Endothelial cell of umbilical vein (primary cell): ENCODE measurements at regions not wholly inside any gene's neighbourhood (a gene's known extent, or its start where the extent isn't known, plus 50 kb on each side); places are given as distances from the start of the nearest gene placed in this dataset.

Experiments used
- BruUV-seq: library from RNA; stranded (reverse); fragments of 400-500 nt; replicated peaks from 2 replicates; lab custom pipeline; 2021; lab: Mats Ljungman, UMichigan
- CTCF ChIA-PET: fragments of 300-600, 350-600 bp; sonication (Branson Sonifier 250); formaldehyde crosslinking; loops from one replicate; lab custom pipeline; 2021; ENCODE audit warnings: antibody characterized with exemption, inconsistent platforms; lab: Charles Lee
- POLR2A ChIA-PET: fragments of 300-600, 350-600 bp; sonication (Branson Sonifier 250); formaldehyde crosslinking; loops from one replicate; lab custom pipeline; 2021; ENCODE audit warnings: antibody characterized with exemption, inconsistent platforms; lab: Charles Lee
- DNase-seq: peaks from one replicate; pipeline ENCODE4 v3.0.0-alpha.2; 2011; ENCODE audit warnings: low read depth, low spot score
- FAIRE-seq: peaks from 2 replicates; lab custom pipeline; 2011; peaks lifted over from hg19 to GRCh38; lab: Jason Lieb, UNC
- H2AFZ ChIP-seq: 2 replicates; pipeline ENCODE4 v1.6.0; 2012; ENCODE audit warnings: low read depth, low read length, control low read depth, inconsistent platforms
- H3K27ac ChIP-seq: 2 replicates; pipeline ENCODE4 v1.5.1; 2011; ENCODE audit warnings: low read depth, mild to moderate bottlenecking, control low read depth, low read length, moderate library complexity; ENCODE audit not compliant: insufficient read depth
- H3K27me3 ChIP-seq, 2 experiments: 2 replicates each; pipeline versions ENCODE4 v1.6.0 to v1.6.1; 2011; ENCODE audit warnings: low read length in 2 of 2, mixed read lengths in 1 of 2; ENCODE audit not compliant: control insufficient read depth in 2 of 2, insufficient read depth in 2 of 2
- H3K36me3 ChIP-seq, 2 experiments: 2 replicates in 1 of 2; 3 replicates in 1 of 2; pipeline ENCODE4 v1.5.1; 2011; ENCODE audit warnings: low read length in 2 of 2, mild to moderate bottlenecking in 1 of 2, moderate library complexity in 1 of 2; ENCODE audit not compliant: control insufficient read depth in 2 of 2, insufficient read depth in 2 of 2; ENCODE audit errors: extremely low read depth in 1 of 2
- H3K4me1 ChIP-seq: 3 replicates; pipeline ENCODE4 v1.5.1; 2011; ENCODE audit warnings: mild to moderate bottlenecking, low read length; ENCODE audit not compliant: control insufficient read depth, insufficient read depth; ENCODE audit errors: extremely low read depth
- H3K4me2 ChIP-seq: 2 replicates; pipeline ENCODE4 v1.6.1; 2011; ENCODE audit warnings: low read length, control low read depth, mixed read lengths; ENCODE audit not compliant: insufficient read depth
- H3K4me3 ChIP-seq, 3 experiments: fragments of 200-600 bp in 1 of 3; sonication (generic), shearing (Covaris generic) in 1 of 3; replicated peaks in 1 of 3; 2 replicates each; pipeline ENCODE4 v1.5.1; 2011 to 2016; ENCODE audit warnings: control low read depth in 3 of 3, low read length in 3 of 3, mild to moderate bottlenecking in 2 of 3, inconsistent platforms in 1 of 3, low read depth in 1 of 3, moderate library complexity in 1 of 3; ENCODE audit not compliant: insufficient read depth in 1 of 3
- H3K79me2 ChIP-seq: 2 replicates; pipeline ENCODE4 v1.6.0; 2012; ENCODE audit warnings: low read length, inconsistent platforms; ENCODE audit not compliant: control insufficient read depth, insufficient read depth
- H3K9ac ChIP-seq: replicated peaks from 2 replicates; pipeline ENCODE3; 2011; ENCODE audit warnings: low read length, control low read depth; ENCODE audit not compliant: insufficient read depth; ENCODE audit errors: extremely low read depth
- H3K9me1 ChIP-seq: replicated peaks from 3 replicates; pipeline ENCODE4 v1.6.0; 2011; ENCODE audit warnings: mild to moderate bottlenecking, low read length; ENCODE audit not compliant: control insufficient read depth, insufficient read depth; ENCODE audit errors: extremely low read depth
- H3K9me3 ChIP-seq: replicated peaks from 2 replicates; pipeline ENCODE4 v1.5.1; 2012; ENCODE audit warnings: low read length, inconsistent platforms; ENCODE audit not compliant: control insufficient read depth, insufficient read depth
- H4K20me1 ChIP-seq: replicated peaks from 2 replicates; pipeline ENCODE3; 2011; ENCODE audit warnings: mild to moderate bottlenecking, low read length; ENCODE audit not compliant: control insufficient read depth, insufficient read depth; ENCODE audit errors: extremely low read depth
- EZH2 ChIP-seq: IDR thresholded peaks from 2 replicates; pipeline ENCODE4 v1.6.1; 2012; ENCODE audit warnings: borderline replicate concordance, low read depth, mild to moderate bottlenecking, moderate library complexity, low read length, inconsistent platforms; ENCODE audit not compliant: severe bottlenecking
- FOS ChIP-seq: IDR thresholded peaks from 2 replicates; pipeline ENCODE4 v1.6.1; 2011; ENCODE audit warnings: mild to moderate bottlenecking, low read length, moderate library complexity, borderline replicate concordance; ENCODE audit not compliant: insufficient read depth
- GATA2 ChIP-seq: IDR thresholded peaks from 2 replicates; pipeline ENCODE4 v1.7.0; 2011; ENCODE audit warnings: low read depth, mild to moderate bottlenecking, moderate library complexity, mixed read lengths, low read length; ENCODE audit not compliant: insufficient read length, insufficient read depth
- JUN ChIP-seq: IDR thresholded peaks from 2 replicates; pipeline ENCODE4 v1.6.1; 2011; ENCODE audit warnings: borderline replicate concordance, low read depth; ENCODE audit not compliant: insufficient read length, insufficient read depth
- MYC ChIP-seq: IDR thresholded peaks from one replicate; pipeline ENCODE4 v1.6.1; 2011; ENCODE audit warnings: mild to moderate bottlenecking, low read depth, low read length
- POLR2A ChIP-seq: IDR thresholded peaks from 2 replicates; pipeline ENCODE4 v1.6.1; 2012; ENCODE audit warnings: low read depth, mild to moderate bottlenecking, control low read depth, low read length
- POLR2AphosphoS5 ChIP-seq: IDR thresholded peaks from 2 replicates; pipeline ENCODE4 v1.6.1; 2012; ENCODE audit warnings: low read depth, mild to moderate bottlenecking, control low read depth, low read length, moderate library complexity; ENCODE audit not compliant: insufficient read depth
- dilution Hi-C: fragments of 300-500 bp; cut with MboI; formaldehyde crosslinking; loops from one replicate; pipeline ENCODE4 v1.15.0; 2019; ENCODE audit warnings: low sequenced_read_pairs; ENCODE audit not compliant: extremely low pct_ligation_motif_present
- intact Hi-C: fragments of 100-400 bp; cut with micrococcal nuclease; formaldehyde crosslinking; loops from one replicate; pipeline ENCODE4 v1.10.0; 2022
- TF ChIP-seq, protein P1 (sequence below): IDR thresholded peaks from 2 replicates; pipeline ENCODE4 v1.6.1; 2011; ENCODE audit not compliant: insufficient read depth, insufficient read length
- TF ChIP-seq, protein P2 (sequence below), 2 donors: IDR thresholded peaks; 1 replicate in 1 of 2; 2 replicates in 1 of 2; pipeline ENCODE4 v1.5.1; 2011; ENCODE audit warnings: low read length in 2 of 2, mild to moderate bottlenecking in 2 of 2, moderate library complexity in 2 of 2, control low read depth in 1 of 2, inconsistent platforms in 1 of 2, low read depth in 1 of 2; ENCODE audit not compliant: insufficient read depth in 1 of 2; ENCODE audit errors: extremely low read depth in 1 of 2

DNA sequence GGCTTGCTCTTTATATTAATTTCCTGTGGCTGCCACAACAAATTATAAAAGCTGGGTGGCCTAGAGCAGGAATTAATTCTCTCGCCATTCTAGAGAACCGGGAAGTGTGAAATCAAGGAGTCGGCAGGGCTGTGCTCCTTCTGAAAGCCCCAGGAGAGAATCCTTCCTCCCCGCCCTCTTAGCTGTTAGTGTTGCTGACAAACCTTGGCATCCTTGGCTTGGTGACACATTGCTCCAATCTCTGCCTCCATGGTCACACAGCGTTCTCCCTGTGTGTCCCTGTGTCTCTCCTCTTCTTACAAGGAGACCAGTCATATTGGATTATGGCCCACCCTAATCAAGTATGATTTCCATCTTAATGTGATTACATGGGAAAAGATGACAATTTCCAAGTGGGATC is 55.9 kb upstream of the NEURL1B start:
- BruUV-seq: no TSS peak
- FAIRE-seq: no peak
- CTCF ChIA-PET: no interaction called here

More for the DNA sequence above, 55.9 kb upstream of the NEURL1B start:
- POLR2A ChIA-PET: no interaction called here
- no peak overlapping the region for H3K9ac ChIP-seq
- no peak overlapping the region for H2AFZ ChIP-seq
- peaks cover 0 to 5% of the 10 kb centered on the region in 2 experiments for H3K27me3 ChIP-seq
- H4K20me1 ChIP-seq: no peaks in the 10 kb centered on the region
- H3K4me1 ChIP-seq: no peaks in the 10 kb centered on the region
- intact Hi-C loops: no loop called here
- no peaks in the 10 kb centered on the region for H3K9me1 ChIP-seq
- H3K9me3 ChIP-seq: no peaks in the 10 kb centered on the region
- dilution Hi-C loops: no loop called here
- DNase-seq: no peak
- TF ChIP-seq GATA2 (no peak), POLR2A (no peak), FOS (no peak), MYC (no peak), EZH2 (no peak), JUN (no peak), POLR2AphosphoS5 (no peak)
- TF ChIP-seq, protein P1, sequence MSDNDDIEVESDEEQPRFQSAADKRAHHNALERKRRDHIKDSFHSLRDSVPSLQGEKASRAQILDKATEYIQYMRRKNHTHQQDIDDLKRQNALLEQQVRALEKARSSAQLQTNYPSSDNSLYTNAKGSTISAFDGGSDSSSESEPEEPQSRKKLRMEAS: no peak
- TF ChIP-seq, protein P2, sequence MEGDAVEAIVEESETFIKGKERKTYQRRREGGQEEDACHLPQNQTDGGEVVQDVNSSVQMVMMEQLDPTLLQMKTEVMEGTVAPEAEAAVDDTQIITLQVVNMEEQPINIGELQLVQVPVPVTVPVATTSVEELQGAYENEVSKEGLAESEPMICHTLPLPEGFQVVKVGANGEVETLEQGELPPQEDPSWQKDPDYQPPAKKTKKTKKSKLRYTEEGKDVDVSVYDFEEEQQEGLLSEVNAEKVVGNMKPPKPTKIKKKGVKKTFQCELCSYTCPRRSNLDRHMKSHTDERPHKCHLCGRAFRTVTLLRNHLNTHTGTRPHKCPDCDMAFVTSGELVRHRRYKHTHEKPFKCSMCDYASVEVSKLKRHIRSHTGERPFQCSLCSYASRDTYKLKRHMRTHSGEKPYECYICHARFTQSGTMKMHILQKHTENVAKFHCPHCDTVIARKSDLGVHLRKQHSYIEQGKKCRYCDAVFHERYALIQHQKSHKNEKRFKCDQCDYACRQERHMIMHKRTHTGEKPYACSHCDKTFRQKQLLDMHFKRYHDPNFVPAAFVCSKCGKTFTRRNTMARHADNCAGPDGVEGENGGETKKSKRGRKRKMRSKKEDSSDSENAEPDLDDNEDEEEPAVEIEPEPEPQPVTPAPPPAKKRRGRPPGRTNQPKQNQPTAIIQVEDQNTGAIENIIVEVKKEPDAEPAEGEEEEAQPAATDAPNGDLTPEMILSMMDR (IDR thresholded peaks at IDR 0.05; ENCODE audit: extremely low read depth in 1 of 2, insufficient read depth in 1 of 2, low read depth in 1 of 2, low read length in 2 of 2): no peak
- H3K36me3 ChIP-seq: no peaks in the 10 kb centered on the region
- H3K4me3 ChIP-seq: no peak overlapping the region
- H3K27ac ChIP-seq: no peak overlapping the region
- no peak overlapping the region for H3K4me2 ChIP-seq
- no peaks in the 10 kb centered on the region for H3K79me2 ChIP-seq
